Natural killer cell (primary cell): ENCODE measurements at regions not wholly inside any gene's neighbourhood (a gene's known extent, or its start where the extent isn't known, plus 50 kb on each side); places are given as distances from the start of the nearest gene placed in this dataset.

Source experiments
- ATAC-seq, 3 donors: fragments of 150-1000 bp in 2 of 3; fragments of 200-7000 bp in 1 of 3; cut with Tn5 transposase; 1 replicate in 1 of 3; 2 replicates in 2 of 3; pipeline ENCODE4 v1.10.0; 2021; ENCODE audit warnings: mild to moderate bottlenecking in 2 of 3, moderate library complexity in 2 of 3
- DNase-seq, 2 donors: peaks; one replicate each; pipeline versions ENCODE4 v3.0.0 to v3.0.0-alpha.2; 2013 to 2021; ENCODE audit warnings: mixed read lengths in 1 of 2
- H3K27ac ChIP-seq: one replicate; pipeline ENCODE4 v1.5.1; 2013; ENCODE audit warnings: mild to moderate bottlenecking, low read length
- H3K27me3 ChIP-seq: one replicate; pipeline ENCODE4 v1.6.1; 2013; ENCODE audit warnings: low read length; ENCODE audit not compliant: control insufficient read depth, insufficient read depth
- H3K36me3 ChIP-seq: one replicate; pipeline ENCODE4 v1.6.1; 2013; ENCODE audit warnings: low read length; ENCODE audit not compliant: control insufficient read depth, insufficient read depth
- H3K4me1 ChIP-seq: one replicate; pipeline ENCODE4 v1.6.1; 2013; ENCODE audit warnings: low read length; ENCODE audit not compliant: control insufficient read depth, insufficient read depth
- H3K4me3 ChIP-seq: one replicate; pipeline ENCODE4 v1.5.1; 2013; ENCODE audit warnings: low read length
- H3K9me3 ChIP-seq: one replicate; pipeline ENCODE4 v1.6.1; 2013; ENCODE audit warnings: low read length; ENCODE audit not compliant: control insufficient read depth, insufficient read depth
- H3K27ac Mint-ChIP-seq, 2 donors: one replicate each; pipeline ENCODE4 v1.8.0; 2022; ENCODE audit warnings: mild to moderate bottlenecking in 2 of 2, mixed read lengths in 2 of 2, moderate library complexity in 1 of 2
- H3K27me3 Mint-ChIP-seq, 2 donors: one replicate each; pipeline ENCODE4 v1.8.0; 2022; ENCODE audit warnings: low read depth in 2 of 2, mixed read lengths in 2 of 2
- H3K36me3 Mint-ChIP-seq: one replicate; pipeline ENCODE4 v1.8.0; 2022; ENCODE audit warnings: mixed read lengths
- H3K4me1 Mint-ChIP-seq, 2 donors: one replicate each; pipeline ENCODE4 v1.8.0; 2022; ENCODE audit warnings: mixed read lengths in 2 of 2
- H3K4me3 Mint-ChIP-seq: one replicate; pipeline ENCODE4 v1.8.0; 2022; ENCODE audit warnings: mild to moderate bottlenecking, moderate library complexity, mixed read lengths
- H3K9me3 Mint-ChIP-seq, 2 donors: one replicate each; pipeline ENCODE4 v1.8.0; 2022; ENCODE audit warnings: mixed read lengths in 2 of 2
- CTCF ChIP-seq: fragments of 200-600 bp; IDR thresholded peaks from one replicate; pipeline ENCODE4 v1.8.0; 2022; ENCODE audit warnings: antibody characterized with exemption
- WGBS: methylation state at CpG from one replicate; pipeline ENCODE4 v1.1.7; 2013; ENCODE audit warnings: missing lambda C conversion rate; ENCODE audit not compliant: insufficient coverage; 5-methylcytosine and 5-hydroxymethylcytosine counted together
- intact Hi-C: fragments of 100-400 bp; cut with micrococcal nuclease; formaldehyde crosslinking; loops from one replicate; pipeline ENCODE4 v1.14.2; 2022

- ATAC-seq, result no peak
- H3K27me3 Mint-ChIP-seq, result peaks cover 6 to 11% of the 10 kb centered on the region in 2 donors
- peaks cover 23% of the 10 kb centered on the region for H3K36me3 Mint-ChIP-seq
- H3K9me3 Mint-ChIP-seq, result peaks cover 9 to 12% of the 10 kb centered on the region in 2 donors
- no peaks in the 10 kb centered on the region for H3K36me3 ChIP-seq
- TF ChIP-seq CTCF, result no peak
- DNase-seq, result no peak
- peaks cover 16% of the 10 kb centered on the region for H3K9me3 ChIP-seq
- H3K4me3 Mint-ChIP-seq, result no peak overlapping the region
- H3K4me1 ChIP-seq, result no peaks in the 10 kb centered on the region
- H3K27ac Mint-ChIP-seq, result no peak overlapping the region
- no peak overlapping the region for H3K27ac ChIP-seq
- WGBS, result 86% methylated on average over 2 of the region's 2 CpGs
- no peaks in the 10 kb centered on the region for H3K27me3 ChIP-seq
- peaks cover 0 to 16% of the 10 kb centered on the region in 2 donors for H3K4me1 Mint-ChIP-seq
- H3K4me3 ChIP-seq, result no peak overlapping the region
- intact Hi-C loops, result no loop called here
These were observed 72.7 kb upstream of the CLPB start for GRCh38 chr11:72507050-72507449.

- no peak overlapping the region for H3K4me3 Mint-ChIP-seq
- intact Hi-C loops, result no loop called here
- no peak overlapping the region for H3K27ac Mint-ChIP-seq
- Histone ChIP-seq H3K36me3 (no peaks in the 10 kb centered on the region), H3K27me3 (no peaks in the 10 kb centered on the region), H3K27ac (no peak overlapping the region), H3K4me3 (no peak overlapping the region), H3K9me3 (peaks cover 6% of the 10 kb centered on the region), H3K4me1 (no peaks in the 10 kb centered on the region)
- no peak for DNase-seq
- TF ChIP-seq CTCF, result no peak
- peaks cover 9 to 10% of the 10 kb centered on the region in 2 donors for H3K4me1 Mint-ChIP-seq
- ATAC-seq, result no peak
- H3K36me3 Mint-ChIP-seq, result peaks cover 9% of the 10 kb centered on the region
- WGBS, result 100% methylated on average over 1 of the region's 3 CpGs
- peaks cover 0 to 4% of the 10 kb centered on the region in 2 donors for H3K27me3 Mint-ChIP-seq
- H3K9me3 Mint-ChIP-seq, result no peaks in the 10 kb centered on the region
These were observed 63.4 kb upstream of the CLPB start for GRCh38 chr11:72497731-72498130.

GRCh38 chr11:72494109-72494429, 59.7 kb upstream of the CLPB start:
- Mint-ChIP-seq H3K4me3 (no peak overlapping the region), H3K4me1 (peaks cover 9 to 10% of the 10 kb centered on the region in 2 donors), H3K27ac (no peak overlapping the region), H3K27me3 (peaks cover 0 to 6% of the 10 kb centered on the region in 2 donors), H3K9me3 (no peaks in the 10 kb centered on the region), H3K36me3 (no peaks in the 10 kb centered on the region)
- Histone ChIP-seq H3K9me3 (no peaks in the 10 kb centered on the region), H3K36me3 (no peaks in the 10 kb centered on the region), H3K4me1 (no peaks in the 10 kb centered on the region), H3K27ac (no peak overlapping the region), H3K27me3 (no peaks in the 10 kb centered on the region), H3K4me3 (no peak overlapping the region)
- WGBS, result no CpG with 5 or more reads among the region's 1 CpG
- TF ChIP-seq CTCF, result no peak
- intact Hi-C loops, result no loop called here
- ATAC-seq, result no peak
- no peak for DNase-seq

- Mint-ChIP-seq H3K4me3 (no peak overlapping the region), H3K9me3 (no peaks in the 10 kb centered on the region), H3K27me3 (peaks cover 0 to 2% of the 10 kb centered on the region in 2 donors), H3K36me3 (no peaks in the 10 kb centered on the region), H3K27ac (no peak overlapping the region), H3K4me1 (peaks cover 9 to 10% of the 10 kb centered on the region in 2 donors)
- H3K4me1 ChIP-seq, result no peaks in the 10 kb centered on the region
- no peak overlapping the region for H3K4me3 ChIP-seq
- no peak for ATAC-seq
- no peaks in the 10 kb centered on the region for H3K9me3 ChIP-seq
- WGBS, result 61% methylated on average over 2 of the region's 2 CpGs
- no peak for DNase-seq
- intact Hi-C loops, result no loop called here
- no peak overlapping the region for H3K27ac ChIP-seq
- H3K36me3 ChIP-seq, result no peaks in the 10 kb centered on the region
- no peaks in the 10 kb centered on the region for H3K27me3 ChIP-seq
- no peak for TF ChIP-seq CTCF
These were observed 59.2 kb upstream of the CLPB start for GRCh38 chr11:72493426-72494108.
